CD4-positive, alpha-beta T cell treated with Interleukin-17A for 4 hours (primary cell): ENCODE measurements at regions not wholly inside any gene's neighbourhood (a gene's known extent, or its start where the extent isn't known, plus 50 kb on each side); places are given as distances from the start of the nearest gene placed in this dataset.

Experiments
- DNase-seq: peaks from one replicate; pipeline ENCODE4 v3.0.0-alpha.2; 2020; ENCODE audit warnings: mixed read lengths

- no peak for DNase-seq
These were observed 251.5 kb downstream of the WDR11 start for GRCh38 chr10:121102706-121103105.

GRCh38 chr10:121104476-121105111 lies 253.4 kb downstream of the WDR11 start:
- no peak for DNase-seq

- DNase-seq, result no peak
These were observed 255.4 kb downstream of the WDR11 start for GRCh38 chr10:121106611-121107010.

- no peak for DNase-seq
These were observed 256.9 kb downstream of the WDR11 start for GRCh38 chr10:121108051-121108450.

DNA sequence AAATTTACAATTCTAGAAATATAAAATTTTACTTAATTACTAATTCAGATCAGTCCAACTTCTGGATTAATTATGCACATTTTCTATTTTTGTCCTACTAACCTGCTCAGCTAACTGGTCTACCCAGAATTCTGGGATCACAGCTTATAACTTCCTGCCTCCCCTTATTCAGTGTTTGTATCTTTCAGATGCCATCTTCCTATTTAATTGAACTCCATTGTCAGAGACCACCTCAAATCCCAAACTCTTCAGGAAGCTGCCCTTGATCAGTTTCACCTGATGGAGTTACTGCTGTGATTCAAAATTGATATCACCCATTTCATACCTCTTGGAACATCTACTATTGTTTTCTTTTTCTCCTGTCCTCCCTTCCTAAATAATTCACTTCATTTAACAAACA lies 259.2 kb downstream of the WDR11 start:
- DNase-seq, result no peak

DNA sequence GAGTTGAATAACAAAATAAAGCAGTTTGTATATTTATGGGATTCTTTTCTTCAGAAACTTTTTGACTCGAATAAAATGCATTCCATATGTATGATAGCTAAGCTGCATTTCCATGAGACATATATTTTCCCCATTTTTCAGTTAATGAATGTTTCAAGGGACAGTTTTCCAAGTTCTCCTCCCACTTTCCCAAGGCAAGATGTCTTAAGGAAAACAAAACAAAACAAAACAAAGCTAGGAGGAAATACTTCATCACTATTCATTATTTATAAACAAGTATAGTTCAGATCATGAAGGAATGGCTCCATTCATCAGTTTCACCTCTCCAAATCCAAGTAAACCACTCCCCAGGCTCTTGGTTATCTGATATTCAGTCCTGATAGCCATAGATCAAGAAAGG lies 261.0 kb downstream of the WDR11 start:
- DNase-seq, result no peak

DNA sequence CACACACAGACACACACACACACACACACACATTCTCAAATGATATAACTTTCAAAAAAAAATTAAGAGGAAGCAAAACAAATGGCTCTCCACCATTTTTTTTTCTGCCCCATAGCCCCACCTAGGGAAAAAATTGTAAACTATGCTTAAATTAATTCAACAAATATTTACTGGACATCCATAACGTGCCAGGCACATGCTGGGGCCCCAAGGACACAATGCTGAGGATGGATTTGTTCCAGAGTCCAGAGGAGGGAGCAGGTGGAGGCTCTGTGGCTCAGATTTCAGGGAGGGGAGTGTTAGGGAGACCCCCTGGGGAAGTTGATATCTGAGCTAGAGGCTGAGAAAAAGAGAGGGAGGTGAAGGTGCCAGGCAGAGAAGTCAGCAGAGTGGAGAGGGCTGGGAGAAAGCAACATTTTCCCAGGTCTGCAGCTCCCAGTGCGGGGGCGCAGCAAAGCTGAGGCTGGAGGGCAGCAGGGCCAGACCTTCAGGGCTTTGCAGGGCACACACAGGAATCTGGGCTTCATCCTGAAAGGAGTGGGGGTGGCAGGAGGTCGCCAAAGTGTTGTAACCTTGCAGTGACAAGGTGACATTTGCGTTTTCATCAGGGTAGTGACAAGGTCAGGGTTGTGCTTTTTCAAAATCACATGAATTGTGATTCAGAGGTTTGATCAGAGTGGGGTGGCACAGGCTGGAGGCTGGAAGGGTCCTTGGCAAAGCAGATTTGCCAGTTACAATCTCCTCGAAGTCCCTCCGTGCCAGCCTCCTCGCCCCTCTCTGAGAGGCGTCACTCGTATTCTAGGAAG lies 261.6 kb downstream of the WDR11 start:
- DNase-seq, result no peak

DNA sequence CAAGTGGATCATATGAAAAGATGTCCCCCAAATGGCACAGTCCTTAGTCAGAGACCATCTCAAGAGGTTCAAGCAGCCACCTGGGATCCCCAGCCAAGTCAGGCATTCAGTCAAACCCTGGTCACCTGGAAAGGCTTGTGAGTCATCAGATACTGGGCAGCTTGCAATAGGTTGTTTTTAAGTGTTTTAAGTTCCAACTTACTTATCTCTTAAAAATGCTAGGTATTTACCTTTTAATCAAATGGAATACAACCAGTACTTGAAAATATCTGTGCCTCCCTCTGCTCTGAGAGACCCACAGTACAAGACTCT lies 262.2 kb downstream of the WDR11 start:
- DNase-seq, result no peak

DNA sequence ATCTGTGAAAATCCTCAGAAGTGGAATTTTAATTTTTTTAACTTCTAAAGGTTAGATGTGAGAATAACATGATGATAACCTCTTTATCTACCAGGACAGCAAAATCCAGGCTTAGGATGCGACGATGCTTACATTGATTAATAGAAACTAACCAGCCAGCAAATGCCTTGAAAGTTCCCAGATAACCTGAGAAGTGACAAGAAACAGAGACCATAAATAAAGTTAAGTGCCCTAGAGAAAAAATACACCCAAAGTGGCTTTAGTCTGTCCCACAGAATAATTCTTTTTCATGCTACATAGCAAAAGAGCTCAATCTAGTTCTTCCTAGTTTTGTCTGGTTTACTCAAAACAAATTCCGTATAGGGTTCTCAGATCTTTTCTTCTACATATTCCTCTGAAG lies 262.7 kb downstream of the WDR11 start:
- DNase-seq, result no peak

- DNase-seq, result no peak
These were observed 264.0 kb downstream of the WDR11 start for GRCh38 chr10:121115154-121115553.

DNA sequence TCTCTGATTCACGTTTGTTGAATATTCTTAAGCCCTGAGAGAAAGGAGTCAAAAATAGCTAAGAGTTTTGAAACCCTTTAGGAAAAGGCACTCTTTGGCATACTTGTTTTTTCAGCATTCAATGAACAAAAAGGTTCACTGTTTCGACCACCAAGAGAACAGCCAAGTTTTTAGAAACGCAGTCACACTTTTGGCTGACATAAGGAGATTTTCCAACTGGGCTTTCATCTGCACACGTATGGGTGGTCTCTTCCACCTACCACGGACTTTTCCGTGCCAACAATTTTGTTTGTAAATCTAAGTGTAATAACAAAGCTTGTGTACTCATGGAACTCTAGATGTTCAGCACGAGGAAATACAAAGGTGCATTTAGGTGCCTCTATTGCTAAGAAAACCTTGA lies 270.3 kb downstream of the WDR11 start:
- DNase-seq, result no peak

GRCh38 chr10:121127151-121127906 lies 276.2 kb downstream of the WDR11 start:
- DNase-seq, result no peak

DNA sequence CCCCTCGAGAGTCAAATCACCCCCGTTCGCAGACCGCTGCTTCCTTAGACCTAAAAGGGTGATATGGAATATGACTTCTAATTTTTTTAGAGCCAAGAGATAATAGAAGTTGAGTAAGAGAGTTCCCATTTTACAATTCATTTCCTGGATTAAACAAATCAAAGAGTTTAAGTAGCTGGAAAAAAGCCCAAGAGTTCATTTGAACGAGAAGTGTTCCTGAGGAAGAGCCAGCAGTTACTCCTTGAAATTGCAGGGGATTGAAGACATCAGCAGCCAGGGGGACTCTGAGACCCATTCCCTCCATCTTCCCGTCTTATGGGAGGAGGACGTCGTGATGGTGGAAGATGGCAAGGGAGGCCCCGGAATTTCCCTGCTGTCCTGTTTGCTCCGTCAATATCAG lies 277.0 kb downstream of the WDR11 start:
- no peak for DNase-seq

GRCh38 chr10:121129266-121129665 lies 278.1 kb downstream of the WDR11 start:
- no peak for DNase-seq

GRCh38 chr10:121130382-121130781 lies 279.2 kb downstream of the WDR11 start:
- DNase-seq, result no peak

DNA sequence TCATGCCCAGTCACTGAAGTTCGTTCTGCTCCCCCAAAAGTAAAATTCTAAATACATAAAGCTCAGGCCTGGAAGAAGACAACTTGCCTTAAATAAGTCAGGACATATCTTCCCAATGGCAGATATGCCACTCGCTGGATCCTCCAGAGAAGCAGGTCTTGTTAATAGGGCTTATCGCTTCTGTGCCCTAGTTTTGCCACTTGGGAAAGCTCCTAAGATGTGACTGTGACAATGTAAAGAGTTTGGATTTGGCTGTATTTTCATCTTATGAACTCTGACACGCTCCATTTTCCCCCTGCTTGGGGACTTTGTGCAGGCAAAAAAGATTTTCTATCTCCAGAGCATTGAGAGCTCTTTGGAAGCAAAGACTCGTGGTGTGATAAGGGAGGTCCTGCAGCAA lies 279.9 kb downstream of the WDR11 start:
- no peak for DNase-seq

GRCh38 chr10:121131426-121132265 lies 280.5 kb downstream of the WDR11 start:
- DNase-seq, result no peak

- DNase-seq, result no peak
These were observed 281.1 kb downstream of the WDR11 start for GRCh38 chr10:121132273-121132672.

GRCh38 chr10:121133901-121134300 lies 282.7 kb downstream of the WDR11 start:
- no peak for DNase-seq

DNA sequence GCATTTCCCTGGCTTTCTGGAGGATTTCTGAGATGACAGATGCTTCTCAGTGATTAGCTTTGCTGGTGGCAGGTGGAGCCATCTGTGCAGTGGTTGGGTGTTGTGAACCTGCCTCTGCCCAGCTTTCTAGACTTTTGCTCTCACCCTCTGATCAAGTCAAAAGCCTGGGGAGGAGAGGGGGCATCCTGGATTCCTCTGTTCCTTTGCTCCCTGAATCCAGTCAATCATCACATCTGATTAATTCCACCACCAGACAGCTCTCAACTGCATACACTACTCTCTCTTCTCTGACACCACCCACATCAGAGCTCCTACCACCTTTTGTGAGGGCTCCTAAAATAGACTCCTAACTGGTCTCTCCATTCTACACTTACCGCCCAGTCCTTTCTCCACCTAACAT lies 283.5 kb downstream of the WDR11 start:
- no peak for DNase-seq

DNA sequence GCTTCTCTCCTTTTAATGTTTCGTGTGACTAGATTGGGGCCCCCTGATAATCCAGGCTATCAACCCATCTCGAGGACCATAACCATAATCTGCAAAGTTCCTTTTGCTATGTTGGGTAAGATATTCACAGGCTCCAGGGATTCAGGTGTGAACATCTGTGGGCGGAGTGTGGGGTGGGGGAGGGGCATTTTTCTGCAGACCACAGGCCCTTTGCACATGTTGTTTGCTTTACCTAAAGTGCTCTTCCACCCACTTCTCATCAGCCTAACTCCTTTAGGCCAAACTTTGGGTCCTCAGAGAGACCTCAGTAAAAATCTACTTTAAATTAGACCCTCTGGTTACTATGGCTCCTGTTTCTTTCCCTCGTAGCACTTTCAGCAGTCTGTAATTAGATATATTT lies 284.4 kb downstream of the WDR11 start:
- no peak for DNase-seq

- no peak for DNase-seq
These were observed 286.4 kb downstream of the WDR11 start for GRCh38 chr10:121137533-121137932.
